Lower leg skin (tissue), 3 donors: ENCODE measurements at regions not wholly inside any gene's neighbourhood (a gene's known extent, or its start where the extent isn't known, plus 50 kb on each side); places are given as distances from the start of the nearest gene placed in this dataset.

ENCODE experiments used
- CTCF ChIP-seq, 3 donors: fragments of 450-650 bp; IDR thresholded peaks; one replicate each; pipeline ENCODE4 v1.5.1; 2016; ENCODE audit warnings: antibody characterized with exemption in 3 of 3, mild to moderate bottlenecking in 3 of 3, moderate library complexity in 2 of 3
- POLR2A ChIP-seq, 2 donors: fragments of 450-650 bp; IDR thresholded peaks; one replicate each; pipeline ENCODE4 v1.6.1; 2016 to 2017; ENCODE audit warnings: antibody characterized with exemption in 2 of 2, mild to moderate bottlenecking in 1 of 2, moderate library complexity in 1 of 2

GRCh38 chr15:23857028-23857641 lies 170.0 kb upstream of the NDN start:
- TF ChIP-seq CTCF (IDR thresholded peaks at IDR 0.05) = no peak
- TF ChIP-seq POLR2A (IDR thresholded peaks at IDR 0.05) = no peak
